K562 (cell line): ENCODE measurements at regions not wholly inside any gene's neighbourhood (a gene's known extent, or its start where the extent isn't known, plus 50 kb on each side); places are given as distances from the start of the nearest gene placed in this dataset.

Source experiments
- ATAC-seq: fragments of 200-7000 bp; cut with Tn5 transposase; 3 replicates; pipeline ENCODE4 v1.9.1; 2020; ENCODE audit warnings: moderate library complexity
- BruUV-seq: library from RNA; stranded (reverse); fragments of 400-500 nt; replicated peaks from 2 replicates; lab custom pipeline; 2021; lab: Mats Ljungman, UMichigan
- CTCF ChIA-PET: fragments of 300-600 bp; formaldehyde crosslinking; extraction: SDS; loops from one replicate; lab custom pipeline; 2021; ENCODE audit warnings: low intra/inter-chr PET ratio; lab: Yijun Ruan, JAX
- POLR2A ChIA-PET: fragments of 300-600, 350-650 bp; sonication (Branson Sonifier 250); formaldehyde crosslinking; extraction: SDS; loops from one replicate; lab custom pipeline; 2021; ENCODE audit warnings: antibody characterized with exemption, inconsistent platforms; lab: Yijun Ruan, JAX
- DNase-seq, 4 experiments: peaks; one replicate each; pipeline versions ENCODE4 v3.0.0 to v3.0.0-alpha.2; 2011 to 2018; ENCODE audit warnings: low spot score in 3 of 4, mixed read lengths in 3 of 4; ENCODE audit errors: extremely low read depth in 1 of 4
- FAIRE-seq: peaks from 2 replicates; lab custom pipeline; 2011; peaks lifted over from hg19 to GRCh38; lab: Jason Lieb, UNC
- H2AFZ ChIP-seq: 2 replicates; pipeline ENCODE4 v1.6.0; 2011; ENCODE audit warnings: low read depth, low read length, control low read depth, inconsistent platforms
- H3K27ac ChIP-seq: fragments of 200-600 bp; 3 replicates; pipeline ENCODE4 v1.8.0; 2011; ENCODE audit warnings: low read depth, mild to moderate bottlenecking, control low read depth, inconsistent platforms, low read length, moderate library complexity, mixed read lengths; ENCODE audit errors: extremely low read depth
- H3K27me3 ChIP-seq, 2 experiments: fragments of 300-600 bp in 1 of 2; 2 replicates in 1 of 2; 3 replicates in 1 of 2; pipeline versions ENCODE4 v1.6.0 to v1.8.0; 2011; ENCODE audit warnings: inconsistent platforms in 2 of 2, low read length in 2 of 2, mild to moderate bottlenecking in 1 of 2, mixed read lengths in 1 of 2, moderate library complexity in 1 of 2; ENCODE audit not compliant: control insufficient read depth in 2 of 2, insufficient read depth in 2 of 2
- H3K36me3 ChIP-seq: fragments of 300-600 bp; 3 replicates; pipeline ENCODE4 v1.8.0; 2011; ENCODE audit warnings: mild to moderate bottlenecking, low read length, inconsistent platforms; ENCODE audit not compliant: control insufficient read depth, insufficient read depth
- H3K4me1 ChIP-seq, 2 experiments: fragments of 200-600 bp in 1 of 2; replicated peaks in 1 of 2; 2 replicates in 1 of 2; 3 replicates in 1 of 2; pipeline versions ENCODE4 v1.5.1 to v1.8.0; 2011; ENCODE audit warnings: inconsistent platforms in 2 of 2, low read length in 2 of 2, mild to moderate bottlenecking in 1 of 2, mixed read lengths in 1 of 2, moderate library complexity in 1 of 2; ENCODE audit not compliant: control insufficient read depth in 2 of 2, insufficient read depth in 2 of 2
- H3K4me2 ChIP-seq: 2 replicates; pipeline ENCODE4 v1.6.1; 2011; ENCODE audit warnings: low read length, control low read depth, inconsistent platforms, mixed read lengths; ENCODE audit not compliant: insufficient read depth
- H3K4me3 ChIP-seq: fragments of 200-600 bp; sonication (generic), shearing (Covaris generic); 2 replicates; pipeline ENCODE4 v1.5.1; 2016; ENCODE audit warnings: control low read depth, inconsistent platforms
- H3K79me2 ChIP-seq: fragments of 200-600 bp; 3 replicates; pipeline ENCODE4 v1.8.0; 2011; ENCODE audit warnings: low read length, inconsistent platforms; ENCODE audit not compliant: control insufficient read depth, insufficient read depth
- H3K9ac ChIP-seq, 2 experiments: 2 replicates each; pipeline versions ENCODE4 v1.6.0 to v1.6.1; 2011; ENCODE audit warnings: low read depth in 2 of 2, low read length in 2 of 2, control low read depth in 1 of 2, inconsistent platforms in 1 of 2, mild to moderate bottlenecking in 1 of 2, mixed read lengths in 1 of 2; ENCODE audit not compliant: insufficient read depth in 1 of 2
- H3K9me1 ChIP-seq: one replicate; pipeline ENCODE4 v1.6.0; 2011; ENCODE audit warnings: inconsistent platforms, mild to moderate bottlenecking, low read length, moderate library complexity; ENCODE audit not compliant: control insufficient read depth, insufficient read depth
- H3K9me3 ChIP-seq: replicated peaks from 2 replicates; pipeline ENCODE4 v1.5.1; 2011; ENCODE audit warnings: low read depth, low read length, inconsistent platforms; ENCODE audit not compliant: control insufficient read depth, insufficient read depth
- H4K20me1 ChIP-seq: replicated peaks from 2 replicates; pipeline ENCODE4 v1.6.1; 2011; ENCODE audit warnings: low read length, inconsistent platforms, mixed read lengths; ENCODE audit not compliant: control insufficient read depth, insufficient read depth
- NCOA1 ChIP-seq: fragments of 450-650 bp; IDR thresholded peaks from 2 replicates; pipeline ENCODE4 v1.6.1; 2016; ENCODE audit warnings: low read depth
- RFX1 ChIP-seq: fragments of 450-650 bp; IDR thresholded peaks from 2 replicates; pipeline ENCODE4 v1.6.1; 2016; ENCODE audit warnings: mild to moderate bottlenecking, moderate library complexity
- TRIM24 ChIP-seq, 2 experiments: fragments of 450-650 bp; IDR thresholded peaks; 2 replicates each; pipeline ENCODE4 v1.6.1; 2016
- WGBS: fragments of 100-300 bp; shearing (Covaris generic); methylation state at CpG from one replicate; pipeline ENCODE4 v1.1.6; 2016; ENCODE audit warnings: low coverage, mixed read lengths; ENCODE audit not compliant: insufficient coverage; ENCODE audit errors: missing lambda C conversion rate; 5-methylcytosine and 5-hydroxymethylcytosine counted together
- in situ Hi-C: fragments of 300-500 bp; cut with MboI; formaldehyde crosslinking; loops from 4 replicates; pipeline ENCODE4 v1.15.0; 2018; ENCODE audit warnings: inconsistent platforms, mixed read lengths
- intact Hi-C: fragments of 100-400 bp; cut with micrococcal nuclease; formaldehyde crosslinking; loops from 2 replicates; pipeline ENCODE4 v1.14.2; 2022

- POLR2A ChIA-PET, result interaction anchor here (0.6 kb wide), 2 partner anchors 9 to 85 kb away, joined by 3 to 5 read pairs; no protein-coding TSS in a partner anchor
- intact Hi-C loops, result loop anchor here (10.0 kb wide), 1 partner anchor 595 kb away; no protein-coding TSS in a partner anchor
- TF ChIP-seq NCOA1, result no peak
- Histone ChIP-seq H4K20me1 (no peaks in the 10 kb centered on the region), H3K36me3 (no peaks in the 10 kb centered on the region), H3K9ac (no peak overlapping the region), H3K79me2 (no peaks in the 10 kb centered on the region), H2AFZ (no peak overlapping the region), H3K27me3 (peaks cover 0 to 16% of the 10 kb centered on the region in 2 experiments; a peak in 1 of 5 replicates), H3K4me1 (peaks cover 3 to 4% of the 10 kb centered on the region in 2 experiments; a peak in 2 of 5 replicates), H3K4me2 (no peak overlapping the region), H3K27ac (no peak overlapping the region), H3K4me3 (no peak overlapping the region), H3K9me3 (no peaks in the 10 kb centered on the region), H3K9me1 (no peaks in the 10 kb centered on the region)
- CTCF ChIA-PET, result interaction anchor here (1.7 kb wide), 1 partner anchor 14 kb away, joined by 7 read pairs; no protein-coding TSS in a partner anchor
- ATAC-seq, result no peak
- DNase-seq, result no peak
- in situ Hi-C loops, result loop anchor here (25.0 kb wide), 1 partner anchor 863 kb away; no protein-coding TSS in a partner anchor
- FAIRE-seq, result no peak
- BruUV-seq, result no TSS peak
- 14% methylated on average over 2 of the region's 2 CpGs for whole genome bisulfite sequencing
Observed at GRCh38 chr10:25699631-25700030, 234.4 kb upstream of the MYO3A start.

GRCh38 chr10:25701652-25702051, 232.4 kb upstream of the MYO3A start:
- no TSS peak for BruUV-seq
- no peaks in the 10 kb centered on the region for H3K9me3 ChIP-seq
- no peak for TF ChIP-seq TRIM24 (IDR thresholded peaks at IDR 0.05)
- peak; percentile 90 for TF ChIP-seq RFX1
- intact Hi-C loops, result loop anchor here (10.0 kb wide), 1 partner anchor 597 kb away; no protein-coding TSS in a partner anchor
- CTCF ChIA-PET, result no interaction called here
- H3K9me1 ChIP-seq, result no peaks in the 10 kb centered on the region
- H2AFZ ChIP-seq, result no peak overlapping the region
- POLR2A ChIA-PET, result no interaction called here
- H3K27me3 ChIP-seq, result peaks cover 0 to 9% of the 10 kb centered on the region in 2 experiments; a peak in 1 of 5 replicates
- H3K27ac ChIP-seq, result no peak overlapping the region
- H4K20me1 ChIP-seq, result no peaks in the 10 kb centered on the region
- H3K36me3 ChIP-seq, result no peaks in the 10 kb centered on the region
- FAIRE-seq (no peak), DNase-seq (no peak), ATAC-seq (no peak)
- H3K4me2 ChIP-seq, result no peak overlapping the region
- no peak overlapping the region for H3K4me3 ChIP-seq
- in situ Hi-C loops, result loop anchor here (25.0 kb wide), 1 partner anchor 861 kb away; no protein-coding TSS in a partner anchor
- H3K9ac ChIP-seq, result 0 out of 4 replicates have a peak overlapping the region, but pooled peaks of 1 of the 2 experiments have one; percentile 14
- H3K4me1 ChIP-seq, result peaks cover 3 to 4% of the 10 kb centered on the region in 2 experiments; a peak in 2 of 5 replicates
- H3K79me2 ChIP-seq, result no peaks in the 10 kb centered on the region
- 3% methylated on average over 12 of the region's 15 CpGs for WGBS
